Activated CD8-positive, alpha-beta memory T cell treated with anti-CD3 and anti-CD28 coated beads, Interleukin-2, amount 50 U/mL, for 24 hours (primary cell): ENCODE measurements at regions not wholly inside any gene's neighbourhood (a gene's known extent, or its start where the extent isn't known, plus 50 kb on each side); places are given as distances from the start of the nearest gene placed in this dataset.

Experiments used
- DNase-seq: peaks from one replicate; pipeline ENCODE4 v3.0.0-alpha.2; 2020; ENCODE audit errors: extremely low read depth

- no peak for DNase-seq
Measured at GRCh38 chr3:103624271-103624670, 1189.5 kb downstream of the ZPLD1 start.

- no peak for DNase-seq
Measured at GRCh38 chr3:103629391-103629790, 1194.6 kb downstream of the ZPLD1 start.

- no peak for DNase-seq
Measured at GRCh38 chr3:103644450-103644849, 1209.6 kb downstream of the ZPLD1 start.

- DNase-seq, result no peak
Measured at GRCh38 chr3:103653996-103654395, 1219.2 kb downstream of the ZPLD1 start.

GRCh38 chr3:103657756-103658155, 1222.9 kb downstream of the ZPLD1 start:
- no peak for DNase-seq

GRCh38 chr3:103660810-103661209, 1226.0 kb downstream of the ZPLD1 start:
- DNase-seq, result no peak

GRCh38 chr3:103662591-103662990, 1227.8 kb downstream of the ZPLD1 start:
- DNase-seq, result no peak

GRCh38 chr3:103672346-103672745, 1237.5 kb downstream of the ZPLD1 start:
- no peak for DNase-seq

- DNase-seq, result no peak
Measured at GRCh38 chr3:103684904-103685303, 1250.1 kb downstream of the ZPLD1 start.

- DNase-seq, result no peak
Measured at GRCh38 chr3:103685939-103686338, 1251.1 kb downstream of the ZPLD1 start.

- DNase-seq, result no peak
Measured at GRCh38 chr3:103690536-103690935, 1255.7 kb downstream of the ZPLD1 start.

- DNase-seq, result no peak
Measured at GRCh38 chr3:103693831-103694230, 1259.0 kb downstream of the ZPLD1 start.

- no peak for DNase-seq
Measured at GRCh38 chr3:103698646-103699045, 1263.8 kb downstream of the ZPLD1 start.

GRCh38 chr3:103699228-103699627, 1264.4 kb downstream of the ZPLD1 start:
- no peak for DNase-seq

- no peak for DNase-seq
Measured at GRCh38 chr3:103705641-103706040, 1270.8 kb downstream of the ZPLD1 start.

- DNase-seq, result no peak
Measured at GRCh38 chr3:103706671-103707070, 1271.9 kb downstream of the ZPLD1 start.

GRCh38 chr3:103711670-103712069, 1276.9 kb downstream of the ZPLD1 start:
- no peak for DNase-seq

- no peak for DNase-seq
Measured at GRCh38 chr3:103712320-103713008, 1277.6 kb downstream of the ZPLD1 start.

GRCh38 chr3:103729547-103729946, 1294.7 kb downstream of the ZPLD1 start:
- DNase-seq, result no peak

GRCh38 chr3:103730744-103731143, 1295.9 kb downstream of the ZPLD1 start:
- DNase-seq, result no peak

GRCh38 chr3:103752986-103753385, 1318.2 kb downstream of the ZPLD1 start:
- DNase-seq, result no peak

GRCh38 chr3:103767635-103768034, 1332.8 kb downstream of the ZPLD1 start:
- no peak for DNase-seq

GRCh38 chr3:103785017-103785416, 1350.2 kb downstream of the ZPLD1 start:
- no peak for DNase-seq

- DNase-seq, result no peak
Measured at GRCh38 chr3:103785537-103785936, 1350.7 kb downstream of the ZPLD1 start.
